ENCODE measurements at regions not wholly inside any gene's neighbourhood (a gene's known extent, or its start where the extent isn't known, plus 50 kb on each side); places are given as distances from the start of the nearest gene placed in this dataset.

GRCh38 chr3:153958635-153959595 is 162.3 kb upstream of the ARHGEF26 start:
- Histone ChIP-seq H3K4me3 (ENCODE audit: insufficient read depth, low read depth, low read length) (no peak overlapping the region), H3K27me3 (ENCODE audit: control insufficient read depth, insufficient read depth, low read length, poor library complexity, severe bottlenecking) (no peaks in the 10 kb centered on the region), H3K36me3 (ENCODE audit: control insufficient read depth, insufficient read depth, low read length) (no peaks in the 10 kb centered on the region), H3K4me1 (ENCODE audit: control insufficient read depth, insufficient read depth, low read length) (no peaks in the 10 kb centered on the region), H3K27ac (ENCODE audit: insufficient read depth, low read depth, low read length, poor library complexity, severe bottlenecking) (no peak overlapping the region), H3K9me3 (ENCODE audit: control insufficient read depth, low read length) (no peaks in the 10 kb centered on the region)
- WGBS, 2 experiments, result 91 to 92% methylated on average over 4 to 9 of the region's 9 CpGs

- no peaks in the 10 kb centered on the region for H3K4me1 ChIP-seq (ENCODE audit: control insufficient read depth, insufficient read depth, low read length)
- no peak overlapping the region for H3K4me3 ChIP-seq (ENCODE audit: insufficient read depth, low read depth, low read length)
- no peak overlapping the region for H3K27ac ChIP-seq (ENCODE audit: insufficient read depth, low read depth, low read length, poor library complexity, severe bottlenecking)
- no peaks in the 10 kb centered on the region for H3K36me3 ChIP-seq (ENCODE audit: control insufficient read depth, insufficient read depth, low read length)
- WGBS, 2 experiments, result 94 to 97% methylated on average over 3 of the region's 3 CpGs
- H3K27me3 ChIP-seq (ENCODE audit: control insufficient read depth, insufficient read depth, low read length, poor library complexity, severe bottlenecking), result no peaks in the 10 kb centered on the region
- H3K9me3 ChIP-seq (ENCODE audit: control insufficient read depth, low read length), result no peaks in the 10 kb centered on the region
These were observed 160.6 kb upstream of the ARHGEF26 start for GRCh38 chr3:153960458-153961074.

GRCh38 chr3:153961494-153961893 is 159.7 kb upstream of the ARHGEF26 start:
- Histone ChIP-seq H3K4me1 (ENCODE audit: control insufficient read depth, insufficient read depth, low read length) (no peaks in the 10 kb centered on the region), H3K36me3 (ENCODE audit: control insufficient read depth, insufficient read depth, low read length) (no peaks in the 10 kb centered on the region), H3K27ac (ENCODE audit: insufficient read depth, low read depth, low read length, poor library complexity, severe bottlenecking) (no peak overlapping the region), H3K9me3 (ENCODE audit: control insufficient read depth, low read length) (no peaks in the 10 kb centered on the region), H3K27me3 (ENCODE audit: control insufficient read depth, insufficient read depth, low read length, poor library complexity, severe bottlenecking) (no peaks in the 10 kb centered on the region), H3K4me3 (ENCODE audit: insufficient read depth, low read depth, low read length) (no peak overlapping the region)
- 79 to 94% methylated on average over 3 of the region's 3 CpGs for WGBS, 2 experiments

DNA sequence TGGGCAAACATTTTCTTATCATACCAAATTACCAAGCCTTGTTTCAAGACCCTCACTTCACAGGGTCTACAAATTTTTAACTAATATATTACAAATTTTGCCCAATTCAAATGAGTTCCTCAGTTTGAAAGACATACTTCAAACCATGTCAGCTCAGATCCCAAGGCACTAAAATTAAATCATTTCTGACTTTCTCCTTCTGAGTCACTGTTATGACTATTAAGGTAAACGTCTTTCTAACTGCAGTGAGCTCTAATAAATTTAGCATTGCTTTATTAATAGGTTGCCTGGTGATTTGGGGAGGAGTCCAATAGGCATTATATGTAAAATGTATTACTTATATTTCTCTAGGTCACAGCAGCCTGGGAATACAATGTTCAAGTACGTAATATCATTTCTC is 158.2 kb upstream of the ARHGEF26 start:
- Histone ChIP-seq H3K4me3 (ENCODE audit: insufficient read depth, low read depth, low read length) (no peak overlapping the region), H3K27ac (ENCODE audit: insufficient read depth, low read depth, low read length, poor library complexity, severe bottlenecking) (no peak overlapping the region), H3K9me3 (ENCODE audit: control insufficient read depth, low read length) (no peaks in the 10 kb centered on the region), H3K27me3 (ENCODE audit: control insufficient read depth, insufficient read depth, low read length, poor library complexity, severe bottlenecking) (no peaks in the 10 kb centered on the region), H3K4me1 (ENCODE audit: control insufficient read depth, insufficient read depth, low read length) (no peaks in the 10 kb centered on the region), H3K36me3 (ENCODE audit: control insufficient read depth, insufficient read depth, low read length) (no peaks in the 10 kb centered on the region)
- WGBS, 2 experiments, result 0 to 50% methylated on average over 1 to 2 of the region's 2 CpGs

- Histone ChIP-seq H3K9me3 (ENCODE audit: control insufficient read depth, low read length) (no peaks in the 10 kb centered on the region), H3K4me3 (ENCODE audit: insufficient read depth, low read depth, low read length) (no peak overlapping the region), H3K27ac (ENCODE audit: insufficient read depth, low read depth, low read length, poor library complexity, severe bottlenecking) (no peak overlapping the region), H3K36me3 (ENCODE audit: control insufficient read depth, insufficient read depth, low read length) (no peaks in the 10 kb centered on the region), H3K27me3 (ENCODE audit: control insufficient read depth, insufficient read depth, low read length, poor library complexity, severe bottlenecking) (no peaks in the 10 kb centered on the region), H3K4me1 (ENCODE audit: control insufficient read depth, insufficient read depth, low read length) (no peaks in the 10 kb centered on the region)
- 95 to 96% methylated on average over 2 of the region's 2 CpGs for WGBS, 2 experiments
These were observed 153.9 kb upstream of the ARHGEF26 start for GRCh38 chr3:153967260-153967659.

DNA sequence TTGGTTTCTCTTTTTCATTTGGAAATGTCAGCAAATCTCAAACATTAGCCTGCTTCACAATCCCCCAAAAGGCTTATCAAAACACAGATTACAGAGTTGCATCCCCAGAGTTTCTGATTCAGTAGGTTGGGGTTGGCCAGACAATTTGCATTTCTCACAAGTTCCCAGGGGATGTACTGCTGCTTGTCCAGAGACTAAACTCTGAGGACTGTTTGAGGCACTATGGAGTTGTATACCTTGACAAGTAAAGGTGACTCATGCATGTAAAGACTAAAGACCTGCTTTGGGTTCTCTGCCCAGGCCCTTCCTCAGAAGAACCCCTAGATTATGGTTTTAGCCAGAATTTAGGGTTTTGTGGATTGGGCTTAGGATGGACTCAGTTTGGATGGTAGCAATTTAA is 151.1 kb upstream of the ARHGEF26 start:
- no peaks in the 10 kb centered on the region for H3K9me3 ChIP-seq (ENCODE audit: control insufficient read depth, low read length)
- H3K4me1 ChIP-seq (ENCODE audit: control insufficient read depth, insufficient read depth, low read length), result no peaks in the 10 kb centered on the region
- no peaks in the 10 kb centered on the region for H3K36me3 ChIP-seq (ENCODE audit: control insufficient read depth, insufficient read depth, low read length)
- H3K4me3 ChIP-seq (ENCODE audit: insufficient read depth, low read depth, low read length), result no peak overlapping the region
- H3K27ac ChIP-seq (ENCODE audit: insufficient read depth, low read depth, low read length, poor library complexity, severe bottlenecking), result no peak overlapping the region
- no peaks in the 10 kb centered on the region for H3K27me3 ChIP-seq (ENCODE audit: control insufficient read depth, insufficient read depth, low read length, poor library complexity, severe bottlenecking)

GRCh38 chr3:153970741-153971347 is 150.3 kb upstream of the ARHGEF26 start:
- H3K9me3 ChIP-seq (ENCODE audit: control insufficient read depth, low read length), result no peaks in the 10 kb centered on the region
- no peaks in the 10 kb centered on the region for H3K36me3 ChIP-seq (ENCODE audit: control insufficient read depth, insufficient read depth, low read length)

DNA sequence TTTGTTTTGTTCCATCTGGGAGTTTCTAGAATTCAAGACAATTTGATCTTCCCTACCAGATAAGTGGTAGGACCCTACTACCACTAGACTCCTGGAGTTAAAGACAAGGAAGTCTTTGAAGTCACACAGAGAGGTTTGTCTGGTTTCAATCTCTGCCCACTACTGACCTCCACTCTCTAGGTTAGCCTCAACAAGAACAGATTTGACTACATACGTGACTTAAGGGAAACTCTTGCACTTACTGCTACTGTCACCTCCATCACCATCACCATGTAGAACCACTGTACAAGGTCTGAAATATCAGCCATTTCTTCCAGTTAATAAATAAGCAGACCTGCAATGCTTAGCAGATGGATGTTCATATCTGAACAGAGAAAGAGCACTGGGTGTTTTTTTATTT is 148.3 kb upstream of the ARHGEF26 start:
- no peak overlapping the region for H3K4me3 ChIP-seq (ENCODE audit: insufficient read depth, low read depth, low read length)
- no peaks in the 10 kb centered on the region for H3K9me3 ChIP-seq (ENCODE audit: control insufficient read depth, low read length)
- WGBS, 2 experiments, result 84 to 90% methylated on average over 1 of the region's 1 CpG

More at GRCh38 chr3:153970741-153971347, 150.3 kb upstream of the ARHGEF26 start:
- 68 to 80% methylated on average over 1 of the region's 1 CpG for WGBS, 2 experiments
- Histone ChIP-seq H3K4me3 (ENCODE audit: insufficient read depth, low read depth, low read length) (no peak overlapping the region), H3K4me1 (ENCODE audit: control insufficient read depth, insufficient read depth, low read length) (no peaks in the 10 kb centered on the region), H3K27ac (ENCODE audit: insufficient read depth, low read depth, low read length, poor library complexity, severe bottlenecking) (no peak overlapping the region), H3K27me3 (ENCODE audit: control insufficient read depth, insufficient read depth, low read length, poor library complexity, severe bottlenecking) (no peaks in the 10 kb centered on the region)

DNA sequence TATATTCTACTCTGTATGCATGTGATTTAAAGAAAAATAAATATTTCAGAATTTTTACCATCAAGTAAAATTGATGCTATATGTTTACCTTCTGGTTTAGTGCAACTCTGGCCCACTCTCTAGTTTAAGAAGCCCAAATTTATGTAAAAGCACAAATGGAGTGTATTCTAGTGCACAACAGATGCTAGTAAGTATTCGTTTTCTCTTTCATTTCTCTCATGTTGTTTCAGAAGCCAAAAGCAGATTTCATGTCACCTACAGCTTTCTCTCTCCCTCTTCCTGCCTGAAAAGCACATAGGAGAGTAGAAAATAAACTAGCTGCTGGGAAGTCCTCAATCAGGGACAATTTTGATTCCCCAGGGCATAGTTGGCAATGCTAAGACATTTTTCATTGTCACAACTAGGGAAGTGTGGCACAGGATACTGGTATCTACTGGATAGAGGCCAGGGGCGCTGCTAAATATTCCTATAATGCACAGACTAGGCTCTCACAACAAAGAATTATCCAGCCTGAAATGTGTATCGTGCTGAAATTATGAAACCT is 147.4 kb upstream of the ARHGEF26 start:
- Histone ChIP-seq H3K9me3 (ENCODE audit: control insufficient read depth, low read length) (no peaks in the 10 kb centered on the region), H3K4me1 (ENCODE audit: control insufficient read depth, insufficient read depth, low read length) (no peaks in the 10 kb centered on the region), H3K27ac (ENCODE audit: insufficient read depth, low read depth, low read length, poor library complexity, severe bottlenecking) (no peak overlapping the region), H3K27me3 (ENCODE audit: control insufficient read depth, insufficient read depth, low read length, poor library complexity, severe bottlenecking) (no peaks in the 10 kb centered on the region), H3K4me3 (ENCODE audit: insufficient read depth, low read depth, low read length) (no peak overlapping the region), H3K36me3 (ENCODE audit: control insufficient read depth, insufficient read depth, low read length) (no peaks in the 10 kb centered on the region)
- WGBS, 2 experiments, result 93 to 94% methylated on average over 3 of the region's 3 CpGs

More for the DNA sequence above, 148.3 kb upstream of the ARHGEF26 start:
- Histone ChIP-seq H3K4me1 (ENCODE audit: control insufficient read depth, insufficient read depth, low read length) (no peaks in the 10 kb centered on the region), H3K36me3 (ENCODE audit: control insufficient read depth, insufficient read depth, low read length) (no peaks in the 10 kb centered on the region), H3K27ac (ENCODE audit: insufficient read depth, low read depth, low read length, poor library complexity, severe bottlenecking) (no peak overlapping the region), H3K27me3 (ENCODE audit: control insufficient read depth, insufficient read depth, low read length, poor library complexity, severe bottlenecking) (no peaks in the 10 kb centered on the region)

DNA sequence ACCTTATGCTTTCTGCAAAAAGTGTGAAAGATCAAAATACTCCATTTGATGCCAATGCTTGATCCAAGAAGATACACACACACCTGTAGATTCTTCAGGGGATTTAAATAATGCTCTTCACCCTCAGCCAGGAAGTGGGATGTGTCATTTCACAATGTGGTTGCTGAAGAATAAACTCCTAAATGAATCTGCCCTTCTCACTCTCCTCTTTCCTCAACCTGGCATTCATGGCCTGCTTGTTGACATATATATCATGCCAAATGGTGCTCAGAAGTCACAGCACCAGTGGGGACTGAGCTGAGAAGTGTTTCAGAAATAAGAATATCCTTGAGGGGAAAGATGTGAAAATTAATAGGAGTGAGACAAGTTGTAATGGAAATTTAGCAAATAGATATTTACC is 146.6 kb upstream of the ARHGEF26 start:
- no peaks in the 10 kb centered on the region for H3K9me3 ChIP-seq (ENCODE audit: control insufficient read depth, low read length)
- H3K27me3 ChIP-seq (ENCODE audit: control insufficient read depth, insufficient read depth, low read length, poor library complexity, severe bottlenecking), result no peaks in the 10 kb centered on the region
- H3K36me3 ChIP-seq (ENCODE audit: control insufficient read depth, insufficient read depth, low read length), result no peaks in the 10 kb centered on the region
- H3K27ac ChIP-seq (ENCODE audit: insufficient read depth, low read depth, low read length, poor library complexity, severe bottlenecking), result no peak overlapping the region
- no peak overlapping the region for H3K4me3 ChIP-seq (ENCODE audit: insufficient read depth, low read depth, low read length)
- no peaks in the 10 kb centered on the region for H3K4me1 ChIP-seq (ENCODE audit: control insufficient read depth, insufficient read depth, low read length)
